Activated CD4-positive, CD25-positive, alpha-beta regulatory T cell treated with anti-CD3 and anti-CD28 coated beads, Interleukin-2, amount 50 U/mL, for 16 hours (primary cell): ENCODE measurements at regions not wholly inside any gene's neighbourhood (a gene's known extent, or its start where the extent isn't known, plus 50 kb on each side); places are given as distances from the start of the nearest gene placed in this dataset.
"Not testable (repeated sequence)": the region's sequence is repeated elsewhere in the genome, so short reads cannot be mapped to it uniquely, and the experiment has no call there.

ENCODE experiments used
- DNase-seq: peaks from one replicate; pipeline ENCODE4 v3.0.0-alpha.2; 2020; ENCODE audit warnings: low read depth, low spot score

DNA sequence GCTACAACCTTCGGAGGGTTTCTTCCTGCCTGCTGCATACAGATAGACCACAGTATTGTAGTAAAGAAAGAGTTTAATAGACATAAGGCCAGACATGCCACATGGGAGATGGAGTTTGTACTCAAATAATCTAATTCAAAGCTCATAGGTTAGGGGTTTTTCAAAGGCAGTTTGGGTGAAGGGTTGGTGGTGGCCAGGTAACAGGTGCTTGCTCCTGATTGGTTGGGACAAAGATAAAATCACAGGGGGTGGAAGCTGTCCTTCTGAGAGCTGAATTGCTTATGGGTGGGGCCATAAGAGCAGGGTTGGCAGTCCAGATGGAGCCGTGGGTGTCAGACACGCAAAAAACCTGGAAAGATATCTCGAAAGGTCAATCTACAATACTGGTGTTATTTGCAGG, 92.3 kb upstream of the ETV3 start:
- DNase-seq, result no peak

DNA sequence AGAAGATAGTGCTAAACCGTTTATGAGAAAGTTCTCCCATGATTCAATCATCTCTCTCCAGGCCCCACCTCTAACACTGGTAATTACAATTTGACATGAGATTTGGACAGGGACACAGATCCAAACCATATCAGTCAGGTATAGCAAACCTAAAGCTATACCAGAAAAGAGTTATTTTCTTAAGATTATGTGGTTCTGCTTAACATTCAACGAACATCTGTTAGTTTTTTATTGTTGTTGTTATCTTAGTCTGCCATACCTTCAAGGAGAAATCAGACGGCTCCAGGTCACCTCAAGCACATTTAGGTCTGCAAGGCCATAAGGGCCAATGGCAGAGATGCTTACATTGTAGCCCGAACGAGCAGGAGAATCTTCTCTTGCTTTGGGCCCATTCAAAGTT, 89.5 kb upstream of the ETV3 start:
- no peak for DNase-seq

DNA sequence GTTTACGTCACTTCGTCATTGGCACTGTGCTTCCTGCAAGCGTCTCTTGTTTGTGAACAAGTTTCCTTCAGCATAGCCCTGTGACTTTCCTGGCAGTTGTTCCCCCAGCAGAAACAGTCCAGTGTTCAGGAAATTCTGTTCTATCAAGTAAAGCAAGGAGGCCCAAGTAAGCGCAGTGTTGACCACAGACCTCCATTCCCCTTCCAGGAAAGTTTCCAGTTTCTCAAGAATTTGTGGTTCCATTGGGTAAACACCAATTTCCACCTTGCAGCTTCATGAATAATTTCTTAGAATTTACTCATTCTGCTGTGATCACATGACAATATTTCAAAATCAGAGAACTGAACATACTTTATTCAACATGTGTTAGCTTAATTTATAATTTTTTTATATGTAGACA, 88.5 kb upstream of the ETV3 start:
- DNase-seq, result no peak

DNA sequence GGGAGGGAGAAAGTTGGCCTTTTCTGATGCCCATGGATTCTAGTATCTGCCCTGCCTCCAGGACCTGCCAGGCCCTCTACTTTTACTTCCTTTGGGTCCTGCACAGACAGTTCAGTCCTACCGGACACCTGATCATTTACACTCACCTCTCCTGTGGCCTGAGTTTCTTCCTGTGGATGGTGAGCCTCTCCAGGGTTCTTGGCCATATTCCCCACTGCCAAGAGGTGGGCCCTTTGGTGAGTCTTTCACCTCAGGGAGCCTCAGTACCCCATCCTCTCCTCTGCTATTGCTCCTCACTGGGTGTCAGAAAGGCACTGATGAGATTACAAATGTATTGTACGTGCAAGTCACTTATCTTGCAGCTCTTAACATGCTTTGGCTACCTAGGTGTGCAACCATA, 81.4 kb upstream of the ETV3 start:
- no peak for DNase-seq

DNA sequence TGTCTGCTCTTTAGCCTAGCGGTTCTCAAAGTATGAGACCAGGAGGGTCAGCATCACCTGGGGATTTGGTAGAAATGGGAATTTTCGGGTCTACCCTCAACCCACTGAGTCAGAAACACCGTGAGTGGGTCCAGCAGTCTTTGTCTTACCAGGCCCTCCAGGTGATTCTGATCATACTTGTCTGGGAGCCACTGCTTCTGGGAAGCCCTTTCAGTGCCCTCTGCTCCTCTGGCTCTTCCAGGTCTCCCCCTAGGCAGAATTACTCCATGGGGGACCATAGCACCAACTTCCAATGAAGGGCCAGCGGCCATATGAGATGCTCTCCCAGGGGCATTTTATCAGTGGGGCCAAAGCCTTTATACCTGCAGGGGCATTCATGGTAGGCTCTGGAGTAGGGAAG, 81.0 kb upstream of the ETV3 start:
- no peak for DNase-seq

DNA sequence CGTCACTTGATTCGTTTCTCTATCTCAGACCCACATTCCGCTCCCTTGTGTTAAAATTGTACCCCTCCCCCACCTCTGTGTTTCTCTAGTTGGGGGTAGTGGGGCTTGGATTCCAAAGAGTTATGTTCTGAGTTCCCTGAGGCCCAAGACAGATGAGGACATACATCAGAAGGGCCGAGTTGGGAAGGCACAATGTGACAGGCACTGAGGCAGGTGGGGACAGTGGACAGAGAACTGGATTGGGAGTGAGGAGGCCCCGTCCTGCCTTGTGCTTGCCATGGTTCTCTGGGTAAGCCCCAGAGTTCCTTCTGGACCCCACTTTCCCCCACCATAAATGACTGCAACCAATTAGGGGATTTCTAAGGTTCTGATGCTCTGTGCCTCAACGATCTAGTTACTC, 80.5 kb upstream of the ETV3 start:
- DNase-seq, result no peak

DNA sequence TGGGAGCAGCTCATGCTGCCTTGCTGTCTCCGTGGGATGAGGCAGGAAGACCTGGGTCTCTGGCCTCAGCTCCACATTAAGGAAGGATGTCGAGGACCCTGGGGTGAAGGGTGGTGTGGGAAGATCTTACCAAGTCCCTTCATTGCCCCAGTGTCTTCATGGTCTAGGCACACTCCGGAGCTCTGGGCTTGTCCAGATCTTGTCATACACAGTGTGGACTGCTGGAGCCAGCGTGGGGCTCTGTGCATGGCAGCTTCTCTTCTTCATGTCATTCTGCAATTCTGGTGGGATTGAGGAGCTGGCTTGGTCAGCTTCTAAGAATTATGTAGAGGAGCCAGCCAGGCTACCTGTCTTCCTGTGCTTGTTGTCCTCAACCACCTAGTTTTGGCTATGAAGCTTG, 79.3 kb upstream of the ETV3 start:
- no peak for DNase-seq

DNA sequence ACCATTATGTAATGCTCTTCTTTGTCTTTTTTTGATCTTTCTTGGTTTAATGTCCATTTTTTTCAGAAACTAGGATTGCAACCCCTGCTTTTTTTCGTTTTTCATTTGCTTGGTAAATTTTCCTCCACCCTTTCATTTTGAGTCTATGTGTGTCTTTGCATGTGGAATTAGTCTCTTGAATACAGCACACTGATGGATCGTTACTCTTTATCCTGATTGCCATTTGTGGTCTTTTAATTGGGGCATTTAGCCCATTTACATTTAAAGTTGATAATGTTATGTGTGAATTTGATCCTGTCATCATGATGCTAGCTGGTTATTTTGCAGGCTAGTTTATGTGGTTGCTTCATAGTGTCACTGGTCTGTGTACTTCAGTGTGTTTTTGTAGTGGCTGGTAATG, 75.6 kb upstream of the ETV3 start:
- DNase-seq, result no peak

DNA sequence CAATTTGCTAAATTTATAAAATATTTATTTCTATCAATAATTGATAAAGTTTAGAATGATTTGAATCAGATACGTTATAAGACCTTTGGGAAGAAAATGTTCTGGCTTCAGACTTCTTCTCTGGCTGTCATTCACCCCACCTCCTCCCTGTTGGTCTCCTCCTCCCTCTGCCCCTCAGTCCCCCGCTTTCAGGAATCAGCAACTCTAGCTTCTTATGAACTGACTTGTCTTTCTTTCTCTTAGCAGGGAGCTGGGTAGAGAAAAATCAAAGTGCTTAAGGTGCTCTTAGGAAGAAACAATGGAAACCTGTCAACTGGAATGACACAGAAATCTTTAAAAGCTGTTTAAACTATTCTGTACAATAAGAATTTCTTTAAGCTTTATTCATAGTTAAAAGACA, 71.3 kb upstream of the ETV3 start:
- no peak for DNase-seq

DNA sequence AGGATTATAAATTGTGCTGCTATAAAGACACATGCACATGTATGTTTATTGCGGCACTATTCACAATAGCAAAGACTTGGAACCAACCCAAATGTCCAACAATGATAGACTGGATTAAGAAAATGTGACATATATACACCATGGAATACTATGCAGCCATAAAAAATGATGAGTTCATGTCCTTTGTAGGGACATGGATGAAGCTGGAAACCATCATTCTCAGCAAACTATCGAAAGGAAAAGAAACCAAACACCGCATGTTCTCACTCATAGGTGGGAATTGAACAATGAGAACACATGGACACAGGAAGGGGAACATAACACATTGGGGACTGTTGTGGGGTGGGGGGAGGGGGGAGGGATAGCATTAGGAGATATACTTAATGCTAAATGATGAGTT, 67.8 kb upstream of the ETV3 start:
- DNase-seq, result not testable (repeated sequence)

DNA sequence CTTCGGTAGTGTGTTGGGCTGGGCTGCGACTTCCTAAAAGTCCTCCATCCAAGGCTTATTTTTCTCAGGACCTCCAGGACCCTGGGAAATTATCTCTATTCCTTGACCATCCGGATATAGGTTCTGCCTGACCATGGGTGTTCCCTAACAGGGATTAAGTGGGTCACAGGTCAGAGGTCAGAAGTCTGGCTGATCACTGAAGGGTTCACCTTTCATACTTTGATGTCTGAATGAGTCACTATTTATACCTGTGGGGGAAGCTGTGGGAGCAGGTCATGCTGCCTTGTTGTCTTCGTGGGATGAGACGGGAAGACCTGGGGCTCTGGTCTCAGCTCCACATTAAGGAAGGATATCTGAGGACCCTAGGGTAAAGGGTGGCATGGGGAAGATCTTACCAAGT, 65.0 kb upstream of the ETV3 start:
- DNase-seq, result no peak

DNA sequence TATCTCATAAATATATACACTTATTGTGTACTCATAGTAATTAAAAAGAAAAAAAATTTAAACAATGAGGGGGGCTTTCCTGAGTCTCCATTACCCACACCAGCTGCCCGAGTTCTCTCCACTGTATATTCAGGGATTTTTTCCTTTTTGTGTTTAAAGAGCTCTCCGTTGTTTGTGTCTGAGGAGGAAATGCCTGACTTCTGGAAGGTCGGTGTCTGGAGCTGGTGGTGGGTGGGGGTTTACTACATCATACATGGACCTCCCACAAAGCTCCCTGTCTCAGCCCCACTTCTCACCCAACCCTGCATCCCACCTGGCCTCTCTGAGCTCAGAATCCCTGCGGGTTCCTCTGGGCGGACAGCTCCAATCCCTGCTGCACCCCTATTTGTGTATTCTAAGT, 64.1 kb upstream of the ETV3 start:
- DNase-seq, result no peak

DNA sequence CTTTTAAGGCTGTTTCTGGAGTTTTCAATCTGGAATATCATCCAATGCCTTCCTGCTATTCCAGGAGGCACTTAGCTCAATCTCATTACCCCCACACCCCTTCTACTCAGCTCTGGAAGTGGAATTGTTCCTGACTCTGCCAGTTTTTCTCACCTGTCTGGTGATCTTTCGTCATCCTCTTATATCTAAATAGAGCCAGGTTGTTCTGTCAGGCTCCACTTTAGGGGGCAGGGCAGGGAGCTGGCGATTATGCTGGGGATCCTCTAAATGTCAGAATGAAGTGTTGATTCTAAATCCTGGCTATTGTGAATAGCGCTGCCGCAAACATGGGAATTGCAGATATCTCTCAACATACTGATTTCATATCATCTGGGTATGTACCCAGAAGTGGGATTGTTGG, 63.6 kb upstream of the ETV3 start:
- no peak for DNase-seq

DNA sequence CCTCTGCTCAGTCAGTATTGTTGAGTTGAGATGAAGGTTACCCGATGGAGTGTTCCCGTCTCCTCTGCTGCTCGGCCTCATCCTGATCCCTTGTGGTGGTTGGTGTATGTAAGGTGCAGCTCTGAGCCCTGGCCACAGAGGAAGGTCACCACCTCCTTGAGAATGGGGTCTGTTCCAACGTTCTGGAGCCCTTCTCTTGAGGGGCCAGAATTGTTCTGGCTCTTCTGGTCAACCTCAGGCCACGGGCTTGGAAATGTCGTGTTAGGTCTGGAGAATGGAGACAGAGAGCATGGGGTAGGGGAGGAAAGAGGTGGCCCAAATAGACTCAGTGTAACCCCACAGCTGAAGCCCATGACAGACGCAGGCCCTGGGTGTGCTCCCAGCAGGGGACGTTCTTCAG, 62.3 kb upstream of the ETV3 start:
- no peak for DNase-seq

DNA sequence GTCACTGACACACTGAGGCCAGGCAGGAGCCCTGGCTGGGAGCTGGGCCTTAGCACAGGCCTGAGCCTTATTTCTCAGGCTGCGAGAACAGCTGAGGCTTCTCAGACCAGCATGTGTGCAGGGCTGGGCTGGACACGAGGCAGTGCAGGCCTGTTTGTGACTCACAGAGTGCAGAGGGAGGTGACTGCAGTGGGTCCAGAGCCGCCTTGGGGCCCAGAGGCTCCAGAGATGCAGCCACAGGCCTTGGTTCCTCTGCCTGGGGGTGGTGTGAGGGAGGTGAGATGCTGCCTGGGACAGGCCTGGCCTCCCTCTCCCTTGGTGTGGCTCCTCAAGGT, 61.2 kb upstream of the ETV3 start:
- no peak for DNase-seq

DNA sequence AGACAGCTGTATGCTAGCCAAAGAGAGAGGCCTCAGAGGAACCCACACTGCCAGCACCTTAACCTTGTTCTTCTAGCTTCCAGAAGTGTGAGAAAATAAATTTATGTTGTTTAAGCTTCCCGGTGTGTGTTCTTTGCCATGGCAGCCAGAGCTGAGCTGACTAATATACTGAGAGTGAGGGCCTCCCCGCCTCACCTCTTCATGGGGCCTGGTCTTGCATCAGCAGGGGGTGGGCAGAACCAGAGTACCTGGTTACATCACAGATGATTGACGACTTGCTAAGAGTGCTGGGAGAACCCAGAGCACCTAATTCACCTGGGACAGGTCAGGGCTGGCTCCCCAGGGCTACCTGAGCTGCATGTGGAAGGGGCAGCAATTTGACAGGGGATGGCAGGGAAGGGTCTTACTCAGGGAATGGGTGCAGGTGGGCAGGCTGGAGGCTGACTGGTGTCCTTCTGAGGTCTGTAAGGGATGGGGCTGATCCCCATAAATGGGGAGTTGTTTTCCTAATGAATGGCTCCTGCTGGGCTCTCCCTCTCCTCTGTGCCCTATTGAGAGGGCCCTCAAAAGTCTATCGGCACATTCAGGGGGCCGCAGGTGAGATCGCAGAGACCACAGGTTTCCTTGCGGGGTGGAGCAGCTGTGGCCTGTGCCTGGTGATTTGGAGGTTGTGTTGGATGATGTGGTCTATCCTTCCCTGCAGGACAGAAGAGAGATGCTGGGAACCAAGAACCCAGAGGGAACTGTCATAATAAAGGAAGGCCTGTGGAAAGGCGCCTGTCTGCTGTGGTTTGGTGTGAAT, 60.6 kb upstream of the ETV3 start:
- DNase-seq, result no peak

DNA sequence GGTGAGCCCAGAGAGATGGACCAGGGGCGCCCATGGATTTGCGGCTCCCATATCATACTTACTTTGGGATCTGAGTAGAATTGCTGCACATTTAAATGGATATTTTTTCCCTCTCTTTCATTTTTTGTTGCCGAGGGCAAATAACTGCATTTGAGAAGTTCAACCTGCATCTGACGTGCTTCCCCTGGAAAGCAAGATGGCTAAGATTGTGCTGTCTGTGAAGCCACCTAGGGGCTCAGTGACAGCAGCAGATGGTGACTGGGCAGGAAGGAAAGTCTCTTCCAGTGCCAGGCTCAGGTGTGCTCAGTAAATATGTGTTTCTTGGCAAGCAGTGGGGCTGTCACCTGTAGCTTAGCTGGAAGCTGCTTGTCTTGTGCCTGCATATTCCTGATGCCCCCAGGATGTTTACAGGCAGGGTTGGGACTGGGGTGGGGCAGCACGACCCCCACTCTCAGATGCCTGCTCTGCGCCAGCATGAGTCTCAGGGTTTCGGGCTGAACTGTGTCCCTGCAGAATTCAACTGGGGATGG, 59.8 kb upstream of the ETV3 start:
- no peak for DNase-seq

DNA sequence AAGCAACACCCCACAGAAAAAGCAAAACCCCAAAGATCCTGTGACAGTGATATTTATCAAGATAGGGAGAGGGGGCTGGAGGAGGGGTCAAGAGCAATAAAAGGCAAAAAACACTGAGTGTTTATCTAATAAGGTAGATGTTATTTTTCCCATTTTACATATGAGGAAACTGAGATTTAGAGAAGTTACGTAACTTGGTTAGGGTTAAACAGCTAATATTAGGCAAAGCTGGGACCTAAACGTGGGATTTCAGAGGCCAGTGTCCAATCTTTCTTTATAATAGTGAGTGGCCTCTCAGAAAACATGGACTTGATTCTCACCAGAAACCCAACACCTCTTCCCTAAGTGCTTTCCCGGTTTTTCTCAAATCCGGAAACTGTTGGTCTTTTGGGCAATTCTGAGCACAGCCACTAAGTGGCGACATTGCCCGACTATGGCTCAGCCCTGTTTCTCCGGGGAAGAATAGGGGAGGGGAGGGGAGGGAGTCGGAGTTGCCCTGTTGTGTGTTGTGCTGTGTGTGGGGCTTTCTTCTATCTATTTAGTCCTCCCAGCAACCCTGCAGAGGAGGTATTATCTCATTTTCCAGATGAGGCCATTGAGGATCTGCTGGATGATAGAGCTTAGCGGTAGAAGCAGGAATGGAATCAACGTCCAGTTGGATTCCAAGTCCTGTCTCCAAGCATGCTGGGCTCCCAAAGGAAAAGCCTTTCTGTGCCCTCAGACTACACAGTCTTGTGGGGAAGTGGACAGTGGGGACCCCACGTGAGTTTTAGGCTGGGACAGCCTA, 58.7 kb upstream of the ETV3 start:
- DNase-seq, result not testable (repeated sequence)

DNA sequence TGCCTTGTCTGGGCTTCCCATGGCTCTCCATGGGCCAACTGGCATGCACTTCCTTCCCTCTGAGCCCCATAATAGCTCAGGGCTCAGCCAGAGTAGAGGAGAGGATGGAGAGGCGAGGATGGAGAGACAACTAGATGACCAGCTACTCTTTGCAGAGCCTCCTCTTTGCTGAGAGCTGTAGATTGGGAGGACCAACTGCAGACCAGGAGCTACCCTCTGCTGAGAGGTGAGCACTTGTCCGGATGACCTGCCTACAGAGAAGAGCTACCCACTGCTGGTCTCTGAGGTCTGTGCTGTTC, 58.0 kb upstream of the ETV3 start:
- DNase-seq, result no peak

DNA sequence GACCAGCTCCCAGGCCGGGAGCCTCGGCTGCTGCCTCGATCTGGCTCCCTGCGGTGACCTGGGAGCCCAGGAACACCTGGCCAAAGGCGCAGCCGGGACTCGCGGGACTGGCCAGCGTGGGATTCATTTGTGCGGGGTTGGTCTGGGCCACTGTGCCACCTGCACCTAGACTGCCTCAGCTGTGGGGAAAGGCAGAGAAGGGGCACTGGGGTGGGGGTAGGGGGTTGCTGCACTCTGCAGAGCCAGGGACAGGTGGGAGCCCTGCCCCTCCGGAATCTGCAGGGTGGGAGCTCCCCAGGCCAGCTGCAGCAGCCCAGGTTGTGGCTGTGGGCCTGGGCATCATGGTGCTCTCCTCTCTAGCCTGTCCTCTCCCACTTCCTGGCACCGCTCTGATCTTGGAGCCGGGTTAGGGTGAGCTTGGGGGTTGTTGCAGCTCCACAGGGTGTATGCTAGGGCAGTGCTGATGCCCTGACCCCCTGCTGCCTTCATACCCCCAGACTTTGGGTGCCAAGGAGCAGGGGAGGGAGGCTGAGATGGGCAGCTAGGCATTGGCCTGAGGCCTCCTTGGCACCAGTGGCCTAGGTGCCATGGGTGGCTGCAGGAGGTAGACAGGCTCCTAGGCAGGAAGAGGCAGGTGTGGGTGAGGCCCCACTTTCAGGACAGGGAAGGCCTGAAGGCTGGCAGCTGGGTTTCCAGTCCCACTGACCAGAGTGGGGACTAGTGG, 57.5 kb upstream of the ETV3 start:
- DNase-seq, result no peak

DNA sequence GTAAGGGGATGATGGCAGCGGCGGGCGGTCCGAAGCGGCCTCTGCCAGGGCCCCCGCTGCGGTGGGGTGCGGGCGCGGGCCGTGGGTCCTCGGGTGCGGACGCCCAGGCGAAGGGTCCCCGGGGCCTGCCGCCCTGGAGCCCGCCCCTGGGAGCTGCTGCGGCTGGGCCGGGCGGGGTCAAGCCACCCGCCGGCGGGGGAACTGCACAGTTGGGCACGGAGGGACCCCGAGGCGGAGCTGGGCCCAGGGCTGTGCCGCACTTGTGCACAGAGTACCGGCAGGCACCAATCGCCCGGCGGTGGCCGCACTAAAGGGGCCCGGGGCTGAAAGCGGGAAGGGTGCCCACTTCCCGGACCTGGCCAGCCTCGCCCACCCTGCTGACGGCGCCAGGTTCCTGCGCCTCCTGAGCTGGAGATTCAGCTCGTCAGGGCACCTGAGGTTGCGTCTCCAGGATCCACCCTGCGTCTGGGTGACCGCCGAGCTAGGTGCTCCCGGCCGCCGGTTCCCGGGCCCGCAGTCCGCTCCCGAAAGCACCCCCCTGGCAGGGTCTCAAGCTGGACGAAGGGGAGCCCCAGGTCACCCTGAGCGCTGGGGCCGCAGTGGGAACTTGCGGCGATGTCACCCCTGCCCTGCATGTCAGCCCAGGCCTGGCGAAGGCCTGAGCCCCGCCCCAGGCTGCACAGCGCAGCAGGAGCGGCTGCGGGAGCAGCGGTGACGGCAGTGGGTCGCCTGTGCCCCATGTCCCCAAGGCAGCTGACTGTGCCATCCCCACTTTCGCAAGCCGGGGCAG, 56.7 kb upstream of the ETV3 start:
- no peak for DNase-seq
